ENCODE measurements at regions not wholly inside any gene's neighbourhood (a gene's known extent, or its start where the extent isn't known, plus 50 kb on each side); places are given as distances from the start of the nearest gene placed in this dataset.

- TF ChIP-seq CTCF (optimal IDR thresholded peaks at IDR 0.05 in 1 of 3, IDR thresholded peaks at IDR 0.05 in 1 of 3, conservative IDR thresholded peaks at IDR 0.05 in 1 of 3; ENCODE audit: extremely low read depth in 1 of 3, insufficient read depth in 2 of 3, low read length in 3 of 3) (no peak), EZH2 (IDR thresholded peaks at IDR 0.05; ENCODE audit: low read length) (no peak)
- peak overlapping the region; percentile 53 for H2AFZ ChIP-seq (ENCODE audit: control insufficient read depth, low read length)
- peak overlapping the region; percentile 55 for H3K27ac ChIP-seq (ENCODE audit: control insufficient read depth, insufficient read depth, low read length)
- H4K20me1 ChIP-seq (ENCODE audit: control insufficient read depth, extremely low read depth, insufficient read depth, low read length): no peaks in the 10 kb centered on the region
- no peaks in the 10 kb centered on the region for H3K79me2 ChIP-seq (ENCODE audit: control insufficient read depth, insufficient read depth, low read length)
- DNase-seq (ENCODE audit: low read depth, low spot score) (no peak), FAIRE-seq (peak; percentile 59)
- H3K9ac ChIP-seq (ENCODE audit: control insufficient read depth, extremely low read depth, insufficient read depth, low read length): no peak overlapping the region
- H3K4me3 ChIP-seq (ENCODE audit: control insufficient read depth in 2 of 3, extremely low read depth in 1 of 3, insufficient read depth in 2 of 3, low read depth in 1 of 3, low read length in 3 of 3): no peak overlapping the region
- no peaks in the 10 kb centered on the region for H3K9me3 ChIP-seq (ENCODE audit: control insufficient read depth, low read depth, low read length)
- no peaks in the 10 kb centered on the region for H3K36me3 ChIP-seq (ENCODE audit: control insufficient read depth in 2 of 2, extremely low read depth in 1 of 2, insufficient read depth in 2 of 2, low read length in 2 of 2)
- H3K27me3 ChIP-seq (ENCODE audit: control insufficient read depth, extremely low read depth, insufficient read depth, low read length): no peaks in the 10 kb centered on the region
- peaks cover 8% of the 10 kb centered on the region for H3K4me1 ChIP-seq (ENCODE audit: control insufficient read depth, extremely low read depth, insufficient read depth, low read length)
- H3K4me2 ChIP-seq (ENCODE audit: control insufficient read depth, extremely low read depth, insufficient read depth, low read depth, low read length): no peak overlapping the region
- dilution Hi-C loops (cut with MboI; ENCODE audit: extremely low pct_ligation_motif_present, low sequenced_read_pairs): no loop called here
- H3K9me1 ChIP-seq (ENCODE audit: control insufficient read depth, extremely low read depth, insufficient read depth, low read length): no peaks in the 10 kb centered on the region
These were observed 186.2 kb downstream of the PLK2 start for GRCh38 chr5:58273711-58274110.

GRCh38 chr5:58268268-58268667 is 191.6 kb downstream of the PLK2 start:
- dilution Hi-C loops (cut with MboI; ENCODE audit: extremely low pct_ligation_motif_present, low sequenced_read_pairs): no loop called here
- DNase-seq (ENCODE audit: low read depth, low spot score) (no peak), FAIRE-seq (no peak)
- Histone ChIP-seq H3K4me2 (ENCODE audit: control insufficient read depth, extremely low read depth, insufficient read depth, low read depth, low read length) (no peak overlapping the region), H3K4me3 (ENCODE audit: control insufficient read depth in 2 of 3, extremely low read depth in 1 of 3, insufficient read depth in 2 of 3, low read depth in 1 of 3, low read length in 3 of 3) (no peak overlapping the region), H3K79me2 (ENCODE audit: control insufficient read depth, insufficient read depth, low read length) (no peaks in the 10 kb centered on the region), H3K36me3 (ENCODE audit: control insufficient read depth in 2 of 2, extremely low read depth in 1 of 2, insufficient read depth in 2 of 2, low read length in 2 of 2) (no peaks in the 10 kb centered on the region), H2AFZ (ENCODE audit: control insufficient read depth, low read length) (no peak overlapping the region), H3K9me1 (ENCODE audit: control insufficient read depth, extremely low read depth, insufficient read depth, low read length) (no peaks in the 10 kb centered on the region), H3K27me3 (ENCODE audit: control insufficient read depth, extremely low read depth, insufficient read depth, low read length) (no peaks in the 10 kb centered on the region), H3K9ac (ENCODE audit: control insufficient read depth, extremely low read depth, insufficient read depth, low read length) (no peak overlapping the region), H4K20me1 (ENCODE audit: control insufficient read depth, extremely low read depth, insufficient read depth, low read length) (no peaks in the 10 kb centered on the region), H3K4me1 (ENCODE audit: control insufficient read depth, extremely low read depth, insufficient read depth, low read length) (peaks cover 2% of the 10 kb centered on the region), H3K27ac (ENCODE audit: control insufficient read depth, insufficient read depth, low read length) (no peak overlapping the region), H3K9me3 (ENCODE audit: control insufficient read depth, low read depth, low read length) (no peaks in the 10 kb centered on the region)
- TF ChIP-seq CTCF (optimal IDR thresholded peaks at IDR 0.05 in 1 of 3, IDR thresholded peaks at IDR 0.05 in 1 of 3, conservative IDR thresholded peaks at IDR 0.05 in 1 of 3; ENCODE audit: extremely low read depth in 1 of 3, insufficient read depth in 2 of 3, low read length in 3 of 3) (no peak), EZH2 (IDR thresholded peaks at IDR 0.05; ENCODE audit: low read length) (no peak)
